Kidney (tissue), 13 donors: ENCODE measurements at regions not wholly inside any gene's neighbourhood (a gene's known extent, or its start where the extent isn't known, plus 50 kb on each side); places are given as distances from the start of the nearest gene placed in this dataset.

Experiments
- DNase-seq, 5 donors: peaks; one replicate each; pipeline ENCODE4 v3.0.0-alpha.2; 2013 to 2020
- FAIRE-seq: peaks from 2 replicates; lab custom pipeline; 2012; peaks lifted over from hg19 to GRCh38; lab: Jason Lieb, UNC
- H3K27ac ChIP-seq, 2 donors: one replicate each; pipeline ENCODE4 v1.7.0; 2013; ENCODE audit warnings: low read depth in 2 of 2, low read length in 2 of 2, inconsistent platforms in 1 of 2
- H3K27me3 ChIP-seq: one replicate; pipeline ENCODE4 v1.7.1; 2013; ENCODE audit warnings: low read length, inconsistent platforms; ENCODE audit not compliant: control insufficient read depth, insufficient read depth
- H3K36me3 ChIP-seq, 3 donors: one replicate each; pipeline versions ENCODE4 v1.7.0 to v1.7.1; 2013; ENCODE audit warnings: low read length in 3 of 3, control low read depth in 1 of 3, inconsistent platforms in 1 of 3; ENCODE audit not compliant: insufficient read depth in 3 of 3, control insufficient read depth in 2 of 3
- H3K4me1 ChIP-seq, 3 donors: one replicate each; pipeline versions ENCODE4 v1.7.0 to v1.7.1; 2013; ENCODE audit warnings: low read length in 3 of 3, inconsistent platforms in 1 of 3, low read depth in 1 of 3; ENCODE audit not compliant: control insufficient read depth in 2 of 3, insufficient read depth in 2 of 3
- H3K4me3 ChIP-seq, 3 donors: one replicate each; pipeline versions ENCODE4 v1.7.0 to v1.8.1; 2013; ENCODE audit warnings: low read length in 3 of 3, control low read depth in 1 of 3, inconsistent platforms in 1 of 3
- H3K9ac ChIP-seq, 3 donors: one replicate each; pipeline versions ENCODE4 v1.7.0 to v1.7.1; 2013; ENCODE audit warnings: low read length in 3 of 3, control low read depth in 1 of 3, inconsistent platforms in 1 of 3
- H3K9me3 ChIP-seq, 3 donors: one replicate each; pipeline versions ENCODE4 v1.7.0 to v1.7.1; 2013; ENCODE audit warnings: low read length in 3 of 3, control low read depth in 1 of 3, inconsistent platforms in 1 of 3; ENCODE audit not compliant: control insufficient read depth in 2 of 3, insufficient read depth in 1 of 3
- CTCF ChIP-seq: IDR thresholded peaks from 3 replicates; pipeline ENCODE4 v1.5.1; 2012; ENCODE audit warnings: mild to moderate bottlenecking, moderate library complexity, borderline replicate concordance; ENCODE audit not compliant: insufficient read depth; ENCODE audit errors: extremely low read depth
- intact Hi-C: fragments of 100-400 bp; cut with DNase I; formaldehyde crosslinking; loops from one replicate; pipeline ENCODE4 v1.11.1; 2022
- donor health status: control.
- donor health status: control.
- donor health status: control.
- donor health status: control.
- donor health status: control.
- donor health status: DM: yes; HTN: yes; CAD: no.
- donor health status: Normal renal cell carcinoma (clear cell type).

GRCh38 chr5:63825984-63826383 lies 136.3 kb downstream of the HTR1A start:
- TF ChIP-seq CTCF = no peak
- Histone ChIP-seq H3K27me3 (no peaks in the 10 kb centered on the region), H3K27ac (no peak overlapping the region), H3K4me3 (no peak overlapping the region), H3K4me1 (no peaks in the 10 kb centered on the region), H3K36me3 (no peaks in the 10 kb centered on the region), H3K9me3 (no peaks in the 10 kb centered on the region), H3K9ac (no peak overlapping the region)
- intact Hi-C loops = no loop called here
- no peak for FAIRE-seq
- DNase-seq = no peak

GRCh38 chr5:63823583-63823982 lies 138.7 kb downstream of the HTR1A start:
- no peak for FAIRE-seq
- intact Hi-C loops = no loop called here
- no peak for TF ChIP-seq CTCF

GRCh38 chr5:63822614-63823013 lies 139.6 kb downstream of the HTR1A start:
- H3K9ac ChIP-seq = no peak overlapping the region
- no peaks in the 10 kb centered on the region for H3K4me1 ChIP-seq
- no peak for FAIRE-seq
- no peak for TF ChIP-seq CTCF
- peak in 2 of 5 donors; percentile 2 to 8 for DNase-seq
- no peaks in the 10 kb centered on the region for H3K36me3 ChIP-seq
- H3K4me3 ChIP-seq = no peak overlapping the region
- no peak overlapping the region for H3K27ac ChIP-seq
- intact Hi-C loops = no loop called here
- no peaks in the 10 kb centered on the region for H3K9me3 ChIP-seq
- no peaks in the 10 kb centered on the region for H3K27me3 ChIP-seq

More at GRCh38 chr5:63823583-63823982, 138.7 kb downstream of the HTR1A start:
- H3K27me3 ChIP-seq = no peaks in the 10 kb centered on the region
- H3K4me1 ChIP-seq = no peaks in the 10 kb centered on the region
- H3K9ac ChIP-seq = no peak overlapping the region
- no peak for DNase-seq
- H3K9me3 ChIP-seq = no peaks in the 10 kb centered on the region
- no peak overlapping the region for H3K4me3 ChIP-seq
- H3K36me3 ChIP-seq = no peaks in the 10 kb centered on the region
- no peak overlapping the region for H3K27ac ChIP-seq

GRCh38 chr5:63820577-63820976 lies 141.7 kb downstream of the HTR1A start:
- H3K27me3 ChIP-seq = no peaks in the 10 kb centered on the region
- H3K4me1 ChIP-seq = no peaks in the 10 kb centered on the region
- intact Hi-C loops = no loop called here
- no peak overlapping the region for H3K4me3 ChIP-seq
- H3K9ac ChIP-seq = no peak overlapping the region
- no peak for FAIRE-seq
- TF ChIP-seq CTCF = no peak
- no peaks in the 10 kb centered on the region for H3K9me3 ChIP-seq
- H3K36me3 ChIP-seq = no peaks in the 10 kb centered on the region
- DNase-seq = no peak
- no peak overlapping the region for H3K27ac ChIP-seq
